ENCODE measurements at regions not wholly inside any gene's neighbourhood (a gene's known extent, or its start where the extent isn't known, plus 50 kb on each side); places are given as distances from the start of the nearest gene placed in this dataset.

DNA sequence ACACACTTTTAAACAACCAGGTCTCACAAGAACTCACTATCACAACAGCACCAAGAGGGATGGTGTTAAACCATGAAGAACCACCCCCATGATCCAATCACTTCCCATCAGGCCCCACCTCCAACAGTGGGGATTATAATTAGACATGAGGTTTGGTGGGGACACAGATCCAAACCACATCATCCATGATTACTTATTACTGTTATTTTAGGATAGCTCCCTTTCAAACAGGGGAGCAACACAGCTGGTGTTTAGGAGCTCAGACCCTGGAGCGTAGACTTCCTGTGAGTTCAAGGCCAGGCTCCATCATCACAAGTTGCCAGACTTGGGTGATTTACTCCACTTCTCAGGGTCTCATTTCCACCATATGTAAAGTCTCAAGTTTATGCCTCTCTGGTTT lies 382.7 kb downstream of the HRH4 start:
- TF ChIP-seq POLR2AphosphoS5 (IDR thresholded peaks at IDR 0.05): no peak
- TF ChIP-seq, protein P1, sequence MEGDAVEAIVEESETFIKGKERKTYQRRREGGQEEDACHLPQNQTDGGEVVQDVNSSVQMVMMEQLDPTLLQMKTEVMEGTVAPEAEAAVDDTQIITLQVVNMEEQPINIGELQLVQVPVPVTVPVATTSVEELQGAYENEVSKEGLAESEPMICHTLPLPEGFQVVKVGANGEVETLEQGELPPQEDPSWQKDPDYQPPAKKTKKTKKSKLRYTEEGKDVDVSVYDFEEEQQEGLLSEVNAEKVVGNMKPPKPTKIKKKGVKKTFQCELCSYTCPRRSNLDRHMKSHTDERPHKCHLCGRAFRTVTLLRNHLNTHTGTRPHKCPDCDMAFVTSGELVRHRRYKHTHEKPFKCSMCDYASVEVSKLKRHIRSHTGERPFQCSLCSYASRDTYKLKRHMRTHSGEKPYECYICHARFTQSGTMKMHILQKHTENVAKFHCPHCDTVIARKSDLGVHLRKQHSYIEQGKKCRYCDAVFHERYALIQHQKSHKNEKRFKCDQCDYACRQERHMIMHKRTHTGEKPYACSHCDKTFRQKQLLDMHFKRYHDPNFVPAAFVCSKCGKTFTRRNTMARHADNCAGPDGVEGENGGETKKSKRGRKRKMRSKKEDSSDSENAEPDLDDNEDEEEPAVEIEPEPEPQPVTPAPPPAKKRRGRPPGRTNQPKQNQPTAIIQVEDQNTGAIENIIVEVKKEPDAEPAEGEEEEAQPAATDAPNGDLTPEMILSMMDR (IDR thresholded peaks at IDR 0.05): no peak
- no peak for TF ChIP-seq POLR2A (IDR thresholded peaks at IDR 0.05)
- TF ChIP-seq EP300 (IDR thresholded peaks at IDR 0.05): no peak
